MM.1S (cell line): ENCODE measurements at regions not wholly inside any gene's neighbourhood (a gene's known extent, or its start where the extent isn't known, plus 50 kb on each side); places are given as distances from the start of the nearest gene placed in this dataset.

ENCODE experiments used
- EZH2 ChIP-seq: fragments of 300-600 bp; sonication (generic); optimal IDR thresholded peaks from 2 replicates; pipeline ENCODE3; 2017; ENCODE audit warnings: low read depth, mild to moderate bottlenecking, antibody characterized with exemption, low read length, mixed read lengths
- EZH2phosphoT487 ChIP-seq: fragments of 300-600 bp; sonication (generic); IDR thresholded peaks from 2 replicates; pipeline ENCODE4 v1.6.1; 2018; ENCODE audit warnings: antibody characterized with exemption, low read length
- TF ChIP-seq, protein P1 (sequence below): fragments of 300-600 bp; sonication (generic); IDR thresholded peaks from 2 replicates; pipeline ENCODE4 v1.5.1; 2016; ENCODE audit warnings: antibody characterized with exemption, low read length, mixed read lengths

DNA sequence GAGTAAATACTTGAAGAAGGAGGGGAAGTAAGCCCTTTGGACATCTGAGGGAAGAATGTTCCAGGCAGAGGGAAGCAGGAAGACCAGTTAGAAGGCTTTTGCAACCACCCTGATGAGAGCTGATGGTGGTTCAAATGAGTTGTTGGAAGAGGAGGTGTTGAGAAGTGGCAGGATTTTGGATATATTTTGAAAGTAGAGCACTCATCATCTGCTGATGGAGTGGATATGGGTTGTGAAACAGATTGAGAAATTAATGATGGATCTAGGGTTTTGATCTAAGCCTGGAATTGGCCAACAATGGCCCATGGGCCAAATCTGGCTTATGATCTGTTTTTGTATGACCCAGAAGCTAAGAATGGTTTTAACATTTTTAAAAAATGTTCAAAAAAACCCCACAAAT is 230.7 kb downstream of the NDFIP2 start:
- TF ChIP-seq, protein P1, sequence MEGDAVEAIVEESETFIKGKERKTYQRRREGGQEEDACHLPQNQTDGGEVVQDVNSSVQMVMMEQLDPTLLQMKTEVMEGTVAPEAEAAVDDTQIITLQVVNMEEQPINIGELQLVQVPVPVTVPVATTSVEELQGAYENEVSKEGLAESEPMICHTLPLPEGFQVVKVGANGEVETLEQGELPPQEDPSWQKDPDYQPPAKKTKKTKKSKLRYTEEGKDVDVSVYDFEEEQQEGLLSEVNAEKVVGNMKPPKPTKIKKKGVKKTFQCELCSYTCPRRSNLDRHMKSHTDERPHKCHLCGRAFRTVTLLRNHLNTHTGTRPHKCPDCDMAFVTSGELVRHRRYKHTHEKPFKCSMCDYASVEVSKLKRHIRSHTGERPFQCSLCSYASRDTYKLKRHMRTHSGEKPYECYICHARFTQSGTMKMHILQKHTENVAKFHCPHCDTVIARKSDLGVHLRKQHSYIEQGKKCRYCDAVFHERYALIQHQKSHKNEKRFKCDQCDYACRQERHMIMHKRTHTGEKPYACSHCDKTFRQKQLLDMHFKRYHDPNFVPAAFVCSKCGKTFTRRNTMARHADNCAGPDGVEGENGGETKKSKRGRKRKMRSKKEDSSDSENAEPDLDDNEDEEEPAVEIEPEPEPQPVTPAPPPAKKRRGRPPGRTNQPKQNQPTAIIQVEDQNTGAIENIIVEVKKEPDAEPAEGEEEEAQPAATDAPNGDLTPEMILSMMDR, result no peak
- TF ChIP-seq EZH2, result no peak
- no peak for TF ChIP-seq EZH2phosphoT487
